HEK293 (cell line): ENCODE measurements at regions not wholly inside any gene's neighbourhood (a gene's known extent, or its start where the extent isn't known, plus 50 kb on each side); places are given as distances from the start of the nearest gene placed in this dataset.

Experiments
- CTCF ChIA-PET: fragments of 350-600 bp; formaldehyde crosslinking; extraction: SDS; loops from one replicate; lab custom pipeline; 2021; ENCODE audit warnings: antibody characterized with exemption; lab: Yijun Ruan, JAX
- POLR2A ChIA-PET: fragments of 300-600 bp; formaldehyde crosslinking; extraction: SDS; loops from one replicate; lab custom pipeline; 2020; ENCODE audit warnings: antibody characterized with exemption, inconsistent platforms; lab: Yijun Ruan, JAX
- H3K27ac ChIP-seq: fragments of 200-500 bp; sonication (Bioruptor generic); 2 replicates; pipeline ENCODE4 v1.5.1; 2014; ENCODE audit warnings: low read depth, low read length, control low read depth, inconsistent platforms; ENCODE audit errors: extremely low read depth
- H3K36me3 ChIP-seq, 2 experiments: fragments of 200-500 bp in 1 of 2; sonication (Bioruptor generic) in 1 of 2; 1 replicate in 1 of 2; 2 replicates in 1 of 2; pipeline ENCODE4 v1.5.1; 2014 to 2017; ENCODE audit warnings: inconsistent platforms in 2 of 2, low read length in 2 of 2; ENCODE audit not compliant: control insufficient read depth in 2 of 2, insufficient read depth in 1 of 2
- H3K4me1 ChIP-seq: fragments of 200-500 bp; sonication (Bioruptor generic); 2 replicates; pipeline ENCODE4 v1.5.1; 2014; ENCODE audit warnings: mild to moderate bottlenecking, low read length, inconsistent platforms; ENCODE audit not compliant: control insufficient read depth, insufficient read depth
- H3K4me3 ChIP-seq: 2 replicates; pipeline ENCODE4 v1.5.1; 2011; ENCODE audit warnings: low read depth, mild to moderate bottlenecking, control low read depth, low read length, moderate library complexity
- H3K9me3 ChIP-seq: fragments of 200-500 bp; sonication (Bioruptor generic); 2 replicates; pipeline ENCODE4 v1.5.1; 2014; ENCODE audit warnings: low read depth, low read length, inconsistent platforms; ENCODE audit not compliant: control insufficient read depth, insufficient read depth
- BCL6B ChIP-seq: fragments of 450-650 bp; formaldehyde crosslinking; IDR thresholded peaks from 2 replicates; pipeline ENCODE4 v1.5.1; 2017; ENCODE audit warnings: missing biosample characterization, missing genetic modification characterization
- KLF8 ChIP-seq: fragments of 450-650 bp; formaldehyde crosslinking; IDR thresholded peaks from 2 replicates; pipeline ENCODE4 v1.5.1; 2016; ENCODE audit warnings: missing biosample characterization, missing genetic modification characterization
- TRIM28 ChIP-seq: IDR thresholded peaks from 2 replicates; pipeline ENCODE4 v1.6.1; 2011; ENCODE audit warnings: low read length, control low read depth, borderline replicate concordance
- ZNF292 ChIP-seq: fragments of 450-650 bp; formaldehyde crosslinking; IDR thresholded peaks from 2 replicates; pipeline ENCODE4 v1.5.1; 2016; ENCODE audit warnings: low read depth, missing biosample characterization, missing genetic modification characterization, borderline replicate concordance
- ZNF473 ChIP-seq: fragments of 450-650 bp; formaldehyde crosslinking; IDR thresholded peaks from 2 replicates; pipeline ENCODE4 v1.5.1; 2017; ENCODE audit warnings: missing biosample characterization, missing genetic modification characterization
- ZNF521 ChIP-seq: fragments of 450-650 bp; formaldehyde crosslinking; IDR thresholded peaks from 2 replicates; pipeline ENCODE4 v1.5.1; 2017; ENCODE audit warnings: missing biosample characterization, mild to moderate bottlenecking, missing genetic modification characterization
- ZNF548 ChIP-seq: fragments of 450-650 bp; formaldehyde crosslinking; IDR thresholded peaks from 2 replicates; pipeline ENCODE4 v1.5.1; 2016; ENCODE audit warnings: missing biosample characterization, missing genetic modification characterization
- ZNF558 ChIP-seq: fragments of 450-650 bp; formaldehyde crosslinking; IDR thresholded peaks from 2 replicates; pipeline ENCODE4 v1.5.1; 2016; ENCODE audit warnings: missing biosample characterization, missing genetic modification characterization
- ZNF600 ChIP-seq: fragments of 450-650 bp; formaldehyde crosslinking; IDR thresholded peaks from 2 replicates; pipeline ENCODE4 v1.5.1; 2016; ENCODE audit warnings: missing biosample characterization, missing genetic modification characterization
- ZNF639 ChIP-seq: fragments of 450-650 bp; formaldehyde crosslinking; IDR thresholded peaks from 2 replicates; pipeline ENCODE4 v1.5.1; 2016; ENCODE audit warnings: missing biosample characterization, missing genetic modification characterization
- ZNF654 ChIP-seq: fragments of 450-650 bp; formaldehyde crosslinking; IDR thresholded peaks from 2 replicates; pipeline ENCODE4 v1.5.1; 2016; ENCODE audit warnings: low read depth, missing biosample characterization, missing genetic modification characterization
- ZNF658 ChIP-seq: fragments of 450-650 bp; formaldehyde crosslinking; IDR thresholded peaks from 2 replicates; pipeline ENCODE4; 2016; ENCODE audit warnings: missing biosample characterization, missing genetic modification characterization
- ZNF660 ChIP-seq: fragments of 450-650 bp; IDR thresholded peaks from 2 replicates; pipeline ENCODE4 v1.5.1; 2018; ENCODE audit warnings: missing biosample characterization, mild to moderate bottlenecking, missing genetic modification characterization
- ZNF692 ChIP-seq: fragments of 450-650 bp; formaldehyde crosslinking; IDR thresholded peaks from 2 replicates; pipeline ENCODE4 v1.5.1; 2016; ENCODE audit warnings: missing biosample characterization, missing genetic modification characterization
- ZNF76 ChIP-seq: fragments of 450-650 bp; formaldehyde crosslinking; IDR thresholded peaks from 2 replicates; pipeline ENCODE4; 2016; ENCODE audit warnings: low read depth, missing biosample characterization, missing genetic modification characterization, borderline replicate concordance
- ZSCAN16 ChIP-seq: fragments of 450-650 bp; formaldehyde crosslinking; IDR thresholded peaks from 2 replicates; pipeline ENCODE4 v1.5.1; 2016; ENCODE audit warnings: missing biosample characterization, missing genetic modification characterization
- TF ChIP-seq, protein P1 (sequence below): sonication (generic); formaldehyde crosslinking; IDR thresholded peaks from 2 replicates; pipeline ENCODE4 v1.8.1; 2022; ENCODE audit warnings: mild to moderate bottlenecking, moderate library complexity, missing genetic modification reagents
- TF ChIP-seq, protein P2 (sequence below): fragments of 450-650 bp; formaldehyde crosslinking; IDR thresholded peaks from 2 replicates; pipeline ENCODE4 v1.5.1; 2016; ENCODE audit warnings: missing biosample characterization, missing genetic modification characterization
- TF ChIP-seq, protein P3 (sequence below): fragments of 450-650 bp; formaldehyde crosslinking; IDR thresholded peaks from 2 replicates; pipeline ENCODE4 v1.5.1; 2016; ENCODE audit warnings: missing biosample characterization, missing genetic modification characterization
- TF ChIP-seq, protein P4 (sequence below): fragments of 450-650 bp; formaldehyde crosslinking; IDR thresholded peaks from 2 replicates; pipeline ENCODE4 v1.5.1; 2016; ENCODE audit warnings: missing biosample characterization, missing genetic modification characterization

DNA sequence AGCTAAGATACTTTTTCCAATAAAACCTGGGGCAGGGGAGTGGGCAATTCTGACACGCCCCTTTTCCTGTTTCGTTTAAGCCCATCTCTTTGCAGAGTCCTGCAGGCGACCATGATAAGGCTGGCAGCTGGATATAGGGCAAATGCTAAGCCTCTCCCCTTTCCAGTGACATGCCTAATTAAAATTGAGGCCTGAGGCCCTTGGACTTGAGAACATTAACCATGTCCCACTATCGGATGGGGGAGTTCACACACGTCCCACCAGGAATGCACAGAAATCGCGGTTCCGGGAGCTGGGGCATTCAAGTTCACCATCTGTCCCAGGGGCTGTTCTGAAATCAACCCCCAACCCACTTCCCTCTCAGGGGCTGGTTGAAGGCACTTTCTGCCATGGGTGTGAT, 109.2 kb upstream of the FOXF1 start:
- no peak overlapping the region for H3K27ac ChIP-seq
- TF ChIP-seq ZNF473 (tag by site-specific recombination), result no peak
- TF ChIP-seq, protein P1, sequence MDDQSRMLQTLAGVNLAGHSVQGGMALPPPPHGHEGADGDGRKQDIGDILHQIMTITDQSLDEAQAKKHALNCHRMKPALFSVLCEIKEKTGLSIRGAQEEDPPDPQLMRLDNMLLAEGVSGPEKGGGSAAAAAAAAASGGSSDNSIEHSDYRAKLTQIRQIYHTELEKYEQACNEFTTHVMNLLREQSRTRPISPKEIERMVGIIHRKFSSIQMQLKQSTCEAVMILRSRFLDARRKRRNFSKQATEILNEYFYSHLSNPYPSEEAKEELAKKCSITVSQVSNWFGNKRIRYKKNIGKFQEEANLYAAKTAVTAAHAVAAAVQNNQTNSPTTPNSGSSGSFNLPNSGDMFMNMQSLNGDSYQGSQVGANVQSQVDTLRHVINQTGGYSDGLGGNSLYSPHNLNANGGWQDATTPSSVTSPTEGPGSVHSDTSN (CRISPR knock-in tag), result no peak
- TF ChIP-seq ZNF692, result no peak
- no peak for TF ChIP-seq ZNF521 (tag by site-specific recombination)
- TF ChIP-seq ZNF658 (tag by site-specific recombination), result no peak
- no peak for TF ChIP-seq ZNF558
- no peak for TF ChIP-seq KLF8 (tag by site-specific recombination)
- TF ChIP-seq ZSCAN16, result no peak
- TF ChIP-seq, protein P2, sequence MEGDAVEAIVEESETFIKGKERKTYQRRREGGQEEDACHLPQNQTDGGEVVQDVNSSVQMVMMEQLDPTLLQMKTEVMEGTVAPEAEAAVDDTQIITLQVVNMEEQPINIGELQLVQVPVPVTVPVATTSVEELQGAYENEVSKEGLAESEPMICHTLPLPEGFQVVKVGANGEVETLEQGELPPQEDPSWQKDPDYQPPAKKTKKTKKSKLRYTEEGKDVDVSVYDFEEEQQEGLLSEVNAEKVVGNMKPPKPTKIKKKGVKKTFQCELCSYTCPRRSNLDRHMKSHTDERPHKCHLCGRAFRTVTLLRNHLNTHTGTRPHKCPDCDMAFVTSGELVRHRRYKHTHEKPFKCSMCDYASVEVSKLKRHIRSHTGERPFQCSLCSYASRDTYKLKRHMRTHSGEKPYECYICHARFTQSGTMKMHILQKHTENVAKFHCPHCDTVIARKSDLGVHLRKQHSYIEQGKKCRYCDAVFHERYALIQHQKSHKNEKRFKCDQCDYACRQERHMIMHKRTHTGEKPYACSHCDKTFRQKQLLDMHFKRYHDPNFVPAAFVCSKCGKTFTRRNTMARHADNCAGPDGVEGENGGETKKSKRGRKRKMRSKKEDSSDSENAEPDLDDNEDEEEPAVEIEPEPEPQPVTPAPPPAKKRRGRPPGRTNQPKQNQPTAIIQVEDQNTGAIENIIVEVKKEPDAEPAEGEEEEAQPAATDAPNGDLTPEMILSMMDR (tag by site-specific recombination), result no peak
- TF ChIP-seq, protein P3, sequence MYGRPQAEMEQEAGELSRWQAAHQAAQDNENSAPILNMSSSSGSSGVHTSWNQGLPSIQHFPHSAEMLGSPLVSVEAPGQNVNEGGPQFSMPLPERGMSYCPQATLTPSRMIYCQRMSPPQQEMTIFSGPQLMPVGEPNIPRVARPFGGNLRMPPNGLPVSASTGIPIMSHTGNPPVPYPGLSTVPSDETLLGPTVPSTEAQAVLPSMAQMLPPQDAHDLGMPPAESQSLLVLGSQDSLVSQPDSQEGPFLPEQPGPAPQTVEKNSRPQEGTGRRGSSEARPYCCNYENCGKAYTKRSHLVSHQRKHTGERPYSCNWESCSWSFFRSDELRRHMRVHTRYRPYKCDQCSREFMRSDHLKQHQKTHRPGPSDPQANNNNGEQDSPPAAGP, result no peak
- TF ChIP-seq ZNF76 (tag by site-specific recombination), result no peak
- TF ChIP-seq, protein P4, sequence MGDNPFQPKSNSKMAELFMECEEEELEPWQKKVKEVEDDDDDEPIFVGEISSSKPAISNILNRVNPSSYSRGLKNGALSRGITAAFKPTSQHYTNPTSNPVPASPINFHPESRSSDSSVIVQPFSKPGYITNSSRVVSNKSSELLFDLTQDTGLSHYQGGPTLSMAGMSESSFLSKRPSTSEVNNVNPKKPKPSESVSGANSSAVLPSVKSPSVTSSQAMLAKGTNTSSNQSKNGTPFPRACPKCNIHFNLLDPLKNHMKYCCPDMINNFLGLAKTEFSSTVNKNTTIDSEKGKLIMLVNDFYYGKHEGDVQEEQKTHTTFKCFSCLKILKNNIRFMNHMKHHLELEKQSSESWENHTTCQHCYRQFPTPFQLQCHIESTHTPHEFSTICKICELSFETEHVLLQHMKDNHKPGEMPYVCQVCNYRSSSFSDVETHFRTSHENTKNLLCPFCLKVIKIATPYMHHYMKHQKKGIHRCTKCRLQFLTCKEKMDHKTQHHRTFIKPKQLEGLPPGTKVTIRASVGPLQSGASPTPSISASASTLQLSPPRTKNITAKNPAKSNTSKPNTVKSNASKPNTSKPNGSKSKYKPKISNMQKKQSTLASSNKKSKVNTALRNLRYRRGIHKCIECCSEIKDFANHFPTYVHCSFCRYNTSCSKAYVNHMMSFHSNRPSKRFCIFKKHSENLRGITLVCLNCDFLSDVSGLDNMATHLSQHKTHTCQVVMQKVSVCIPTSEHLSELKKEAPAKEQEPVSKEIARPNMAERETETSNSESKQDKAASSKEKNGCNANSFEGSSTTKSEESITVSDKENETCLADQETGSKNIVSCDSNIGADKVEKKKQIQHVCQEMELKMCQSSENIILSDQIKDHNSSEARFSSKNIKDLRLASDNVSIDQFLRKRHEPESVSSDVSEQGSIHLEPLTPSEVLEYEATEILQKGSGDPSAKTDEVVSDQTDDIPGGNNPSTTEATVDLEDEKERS, result no peak
- TF ChIP-seq ZNF660, result no peak
- no peak for TF ChIP-seq ZNF654 (tag by site-specific recombination)
- TF ChIP-seq ZNF292, result no peak
- no peak for TF ChIP-seq ZNF639
- H3K36me3 ChIP-seq, result no peaks in the 10 kb centered on the region
- no peaks in the 10 kb centered on the region for H3K9me3 ChIP-seq
- ChIA-PET CTCF (interaction anchor here (0.7 kb wide), 1 partner anchor 119 kb away, joined by 5 read pairs; no protein-coding TSS in a partner anchor), POLR2A (no interaction called here)
- no peaks in the 10 kb centered on the region for H3K4me1 ChIP-seq
- no peak overlapping the region for H3K4me3 ChIP-seq

DNA sequence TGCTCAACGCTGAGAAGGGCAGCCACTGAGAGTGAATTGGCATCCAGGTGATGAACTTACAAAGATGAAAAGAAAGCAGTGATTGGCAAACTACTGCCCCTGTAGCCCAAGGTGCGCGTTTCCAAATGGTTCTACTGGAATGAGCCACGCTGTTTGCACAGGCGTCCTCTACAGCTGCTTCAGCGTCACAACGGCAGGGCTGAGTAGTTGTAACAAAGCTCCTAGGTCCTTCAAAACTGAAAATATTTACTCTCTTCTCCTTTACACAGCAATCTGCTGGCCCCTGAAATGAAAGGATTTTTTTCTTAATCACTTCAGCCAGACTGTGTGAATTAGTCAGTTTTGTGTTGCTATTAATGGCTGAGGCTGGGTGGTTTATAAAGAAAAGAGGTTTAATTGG, 107.2 kb upstream of the FOXF1 start:
- Histone ChIP-seq H3K9me3 (no peaks in the 10 kb centered on the region), H3K4me3 (no peak overlapping the region), H3K27ac (no peak overlapping the region), H3K36me3 (no peaks in the 10 kb centered on the region), H3K4me1 (no peaks in the 10 kb centered on the region)
- ChIA-PET POLR2A (no interaction called here), CTCF (no interaction called here)
- TF ChIP-seq ZNF600, result no peak
- TF ChIP-seq BCL6B (tag by site-specific recombination), result no peak
- no peak for TF ChIP-seq TRIM28
- no peak for TF ChIP-seq ZNF548 (tag by site-specific recombination)
